RWPE2 (cell line): ENCODE measurements at regions not wholly inside any gene's neighbourhood (a gene's known extent, or its start where the extent isn't known, plus 50 kb on each side); places are given as distances from the start of the nearest gene placed in this dataset.

Source experiments
- ATAC-seq: fragments of 200-7000 bp; cut with Tn5 transposase; 3 replicates; pipeline ENCODE4 v1.9.1; 2021; ENCODE audit warnings: low read depth
- DNase-seq: peaks from one replicate; pipeline ENCODE4 v3.0.0-alpha.2; 2020; ENCODE audit warnings: low spot score
- H3K27ac ChIP-seq: fragments of 450-650 bp; 2 replicates; pipeline ENCODE4 v1.5.1; 2017; ENCODE audit warnings: mild to moderate bottlenecking; ENCODE audit not compliant: poor library complexity, severe bottlenecking
- H3K27me3 ChIP-seq: fragments of 250-450 bp; sonication (Bioruptor Pico); 2 replicates; pipeline ENCODE4 v1.5.1; 2021; ENCODE audit warnings: mild to moderate bottlenecking, moderate library complexity; ENCODE audit not compliant: insufficient read depth, poor library complexity, severe bottlenecking
- H3K36me3 ChIP-seq: fragments of 250-450 bp; sonication (Bioruptor Pico); 2 replicates; pipeline ENCODE4 v1.5.1; 2020; ENCODE audit warnings: low read depth, mild to moderate bottlenecking, moderate library complexity
- H3K4me1 ChIP-seq: fragments of 250-450 bp; sonication (Bioruptor Pico); 2 replicates; pipeline ENCODE4 v1.5.1; 2021; ENCODE audit warnings: mild to moderate bottlenecking, moderate library complexity; ENCODE audit not compliant: insufficient read depth, poor library complexity, severe bottlenecking
- H3K4me3 ChIP-seq: fragments of 250-450 bp; sonication (Bioruptor Pico); 2 replicates; pipeline ENCODE4 v1.5.1; 2021; ENCODE audit warnings: mild to moderate bottlenecking, moderate library complexity; ENCODE audit not compliant: severe bottlenecking
- H3K9me3 ChIP-seq: fragments of 250-450 bp; sonication (Bioruptor Pico); 2 replicates; pipeline ENCODE4 v1.5.1; 2021; ENCODE audit warnings: mild to moderate bottlenecking, moderate library complexity; ENCODE audit not compliant: severe bottlenecking
- CTCF ChIP-seq: fragments of 450-650 bp; IDR thresholded peaks from one replicate; pipeline ENCODE4 v1.5.1; 2017; ENCODE audit warnings: mild to moderate bottlenecking, moderate library complexity; ENCODE audit not compliant: poor library complexity, severe bottlenecking

- TF ChIP-seq CTCF = no peak
- DNase-seq (no peak), ATAC-seq (no peak)
- Histone ChIP-seq H3K9me3 (no peaks in the 10 kb centered on the region), H3K36me3 (no peaks in the 10 kb centered on the region), H3K27ac (no peak overlapping the region), H3K27me3 (peaks cover 3% of the 10 kb centered on the region), H3K4me1 (no peaks in the 10 kb centered on the region), H3K4me3 (no peak overlapping the region)
Measured at GRCh38 chr6:102517506-102517905, 1124.0 kb downstream of the GRIK2 start.

GRCh38 chr6:102501615-102502014 is 1108.1 kb downstream of the GRIK2 start:
- ATAC-seq = no peak
- H3K27ac ChIP-seq = no peak overlapping the region

GRCh38 chr6:102494808-102495207 is 1101.3 kb downstream of the GRIK2 start:
- H3K27me3 ChIP-seq = no peaks in the 10 kb centered on the region
- DNase-seq (no peak), ATAC-seq (no peak)
- H3K4me3 ChIP-seq = no peak overlapping the region
- no peak for TF ChIP-seq CTCF
- H3K9me3 ChIP-seq = no peaks in the 10 kb centered on the region
- H3K4me1 ChIP-seq = no peaks in the 10 kb centered on the region
- H3K36me3 ChIP-seq = no peaks in the 10 kb centered on the region
- no peak overlapping the region for H3K27ac ChIP-seq

More at GRCh38 chr6:102501615-102502014, 1108.1 kb downstream of the GRIK2 start:
- no peak for DNase-seq
- H3K4me3 ChIP-seq = no peak overlapping the region
- no peaks in the 10 kb centered on the region for H3K4me1 ChIP-seq
- H3K27me3 ChIP-seq = no peaks in the 10 kb centered on the region
- H3K9me3 ChIP-seq = no peaks in the 10 kb centered on the region
- no peaks in the 10 kb centered on the region for H3K36me3 ChIP-seq
- TF ChIP-seq CTCF = no peak

GRCh38 chr6:102493485-102493884 is 1100.0 kb downstream of the GRIK2 start:
- Histone ChIP-seq H3K9me3 (no peaks in the 10 kb centered on the region), H3K27me3 (no peaks in the 10 kb centered on the region), H3K4me1 (peaks cover 4% of the 10 kb centered on the region), H3K27ac (no peak overlapping the region), H3K4me3 (no peak overlapping the region), H3K36me3 (no peaks in the 10 kb centered on the region)
- no peak for TF ChIP-seq CTCF
- no peak for DNase-seq
- ATAC-seq = no peak

- H3K4me3 ChIP-seq = no peak overlapping the region
- no peaks in the 10 kb centered on the region for H3K36me3 ChIP-seq
- H3K9me3 ChIP-seq = no peaks in the 10 kb centered on the region
- no peaks in the 10 kb centered on the region for H3K27me3 ChIP-seq
- no peak for TF ChIP-seq CTCF
- ATAC-seq = peak; percentile 68; the same call in 2 of the 3 replicates
- DNase-seq = no peak
- H3K27ac ChIP-seq = no peak overlapping the region
- peaks cover 4% of the 10 kb centered on the region for H3K4me1 ChIP-seq
Measured at GRCh38 chr6:102488729-102489128, 1095.2 kb downstream of the GRIK2 start.
